HG03558 (cell line): ENCODE measurements at regions not wholly inside any gene's neighbourhood (a gene's known extent, or its start where the extent isn't known, plus 50 kb on each side); places are given as distances from the start of the nearest gene placed in this dataset.
"Not testable (repeated sequence)": the region's sequence is repeated elsewhere in the genome, so short reads cannot be mapped to it uniquely, and the experiment has no call there.

ENCODE experiments used
- ATAC-seq: cut with Tn5 transposase; IDR thresholded peaks from one replicate; pipeline ENCODE4 v1.9.1; 2021; ENCODE audit warnings: moderate number of reproducible peaks; ENCODE audit not compliant: unreplicated experiment; ENCODE audit errors: extremely low read depth

GRCh38 chr15:31579976-31580375, 253.3 kb downstream of the KLF13 start:
- no peak for ATAC-seq

GRCh38 chr15:31584195-31584594, 257.6 kb downstream of the KLF13 start:
- ATAC-seq, result no peak

GRCh38 chr15:31585240-31585639, 258.6 kb downstream of the KLF13 start:
- ATAC-seq, result no peak

- no peak for ATAC-seq
Observed at GRCh38 chr15:31586841-31587240, 260.2 kb downstream of the KLF13 start.

- no peak for ATAC-seq
Observed at GRCh38 chr15:31587583-31587982, 260.9 kb downstream of the KLF13 start.

- ATAC-seq, result no peak
Observed at GRCh38 chr15:31590609-31591008, 264.0 kb downstream of the KLF13 start.

GRCh38 chr15:31591908-31592307, 265.3 kb downstream of the KLF13 start:
- no peak for ATAC-seq

- ATAC-seq, result no peak
Observed at GRCh38 chr15:31597466-31597865, 270.8 kb downstream of the KLF13 start.

GRCh38 chr15:31598620-31599019, 272.0 kb downstream of the KLF13 start:
- ATAC-seq, result no peak

GRCh38 chr15:31605467-31605931, 278.9 kb downstream of the KLF13 start:
- ATAC-seq, result no peak

- no peak for ATAC-seq
Observed at GRCh38 chr15:31606194-31606669, 279.6 kb downstream of the KLF13 start.

GRCh38 chr15:31606931-31607497, 280.4 kb downstream of the KLF13 start:
- no peak for ATAC-seq

- ATAC-seq, result no peak
Observed at GRCh38 chr15:31607656-31608055, 281.0 kb downstream of the KLF13 start.

GRCh38 chr15:31609258-31609681, 282.6 kb downstream of the KLF13 start:
- no peak for ATAC-seq

GRCh38 chr15:31609906-31610305, 283.3 kb downstream of the KLF13 start:
- ATAC-seq, result no peak

- no peak for ATAC-seq
Observed at GRCh38 chr15:31615643-31616415, 289.2 kb downstream of the KLF13 start.

GRCh38 chr15:31623297-31623696, 296.7 kb downstream of the KLF13 start:
- not testable (repeated sequence) for ATAC-seq

GRCh38 chr15:31624115-31624514, 297.5 kb downstream of the KLF13 start:
- not testable (repeated sequence) for ATAC-seq

GRCh38 chr15:31635715-31636114, 309.1 kb downstream of the KLF13 start:
- ATAC-seq, result not testable (repeated sequence)

- not testable (repeated sequence) for ATAC-seq
Observed at GRCh38 chr15:31636911-31637310, 310.3 kb downstream of the KLF13 start.

- ATAC-seq, result not testable (repeated sequence)
Observed at GRCh38 chr15:31643955-31644354, 317.3 kb downstream of the KLF13 start.

GRCh38 chr15:31644761-31645160, 318.1 kb downstream of the KLF13 start:
- ATAC-seq, result not testable (repeated sequence)
